HCT116 (cell line): ENCODE measurements at regions not wholly inside any gene's neighbourhood (a gene's known extent, or its start where the extent isn't known, plus 50 kb on each side); places are given as distances from the start of the nearest gene placed in this dataset.

Experiments used
- ATAC-seq: fragments of 200-7000 bp; cut with Tn5 transposase; 2 replicates; pipeline ENCODE4 v1.9.1; 2020; ENCODE audit warnings: mild to moderate bottlenecking, moderate library complexity
- BruUV-seq: library from RNA; stranded (reverse); fragments of 400-500 nt; replicated peaks from 2 replicates; lab custom pipeline; 2021; lab: Mats Ljungman, UMichigan
- CTCF ChIA-PET: fragments of 300-600 bp; sonication (Branson Sonifier 250); formaldehyde crosslinking; loops from one replicate; lab custom pipeline; 2021; ENCODE audit warnings: antibody characterized with exemption; lab: Charles Lee
- POLR2A ChIA-PET: fragments of 300-600, 350-600 bp; sonication (Branson Sonifier 250); formaldehyde crosslinking; loops from one replicate; lab custom pipeline; 2021; ENCODE audit warnings: antibody characterized with exemption; lab: Charles Lee
- RAD21 ChIA-PET, 2 experiments: fragments of 300-600 bp; sonication (Branson Sonifier 250); formaldehyde crosslinking; loops; one replicate each; lab custom pipeline; 2023; ENCODE audit warnings: low total read pairs in 2 of 2; ENCODE audit not compliant: uncharacterized antibody in 2 of 2, unreplicated experiment in 2 of 2, low non-redundant PET in 1 of 2; lab: Charles Lee
- DNase-seq: peaks from one replicate; pipeline ENCODE4 v3.0.0-alpha.2; 2010; ENCODE audit warnings: low read depth, low spot score
- H2AFZ ChIP-seq: fragments of 200-600 bp; shearing (Covaris generic), sonication (generic); 2 replicates; pipeline ENCODE4 v1.6.1; 2017; ENCODE audit warnings: low read depth, mixed run types, mixed read lengths, antibody characterized with exemption, low read length; ENCODE audit not compliant: poor library complexity, severe bottlenecking
- H3K27ac ChIP-seq: 2 replicates; pipeline ENCODE4 v1.5.1; 2012; ENCODE audit warnings: low read depth, low read length
- H3K27me3 ChIP-seq: fragments of 200-600 bp; sonication (generic); 2 replicates; pipeline ENCODE4 v1.6.1; 2016; ENCODE audit warnings: mixed run types, low read length, mixed read lengths; ENCODE audit not compliant: insufficient read depth
- H3K36me3 ChIP-seq, 2 experiments: fragments of 200-500 bp in 1 of 2; fragments of 200-600 bp in 1 of 2; sonication (Bioruptor generic) in 1 of 2; sonication (generic) in 1 of 2; 2 replicates each; pipeline versions ENCODE4 v1.5.1 to v1.6.1; 2014 to 2016; ENCODE audit warnings: low read length in 2 of 2, inconsistent platforms in 1 of 2, mixed read lengths in 1 of 2, mixed run types in 1 of 2; ENCODE audit not compliant: insufficient read depth in 2 of 2, control insufficient read depth in 1 of 2
- H3K4me1 ChIP-seq, 2 experiments: fragments of 200-600 bp in 1 of 2; sonication (generic) in 1 of 2; 2 replicates each; pipeline versions ENCODE4 v1.5.1 to v1.6.1; 2012 to 2017; ENCODE audit warnings: low read length in 2 of 2, inconsistent platforms in 1 of 2, mild to moderate bottlenecking in 1 of 2, mixed read lengths in 1 of 2, mixed run types in 1 of 2, moderate library complexity in 1 of 2; ENCODE audit not compliant: insufficient read depth in 2 of 2, control insufficient read depth in 1 of 2
- H3K4me2 ChIP-seq: fragments of 200-600 bp; sonication (generic); 2 replicates; pipeline ENCODE4 v1.6.1; 2017; ENCODE audit warnings: mixed run types, low read length, mixed read lengths
- H3K4me3 ChIP-seq, 2 experiments: fragments of 200-600 bp in 1 of 2; sonication (generic) in 1 of 2; replicated peaks in 1 of 2; 2 replicates each; pipeline ENCODE4 v1.5.1; 2011 to 2016; ENCODE audit warnings: low read length in 2 of 2, control low read depth in 1 of 2, low read depth in 1 of 2, mild to moderate bottlenecking in 1 of 2, mixed read lengths in 1 of 2, mixed run types in 1 of 2
- H3K79me2 ChIP-seq: fragments of 200-600 bp; sonication (generic); 2 replicates; pipeline ENCODE4 v1.6.1; 2017; ENCODE audit warnings: mild to moderate bottlenecking, mixed run types, low read length, moderate library complexity, mixed read lengths; ENCODE audit not compliant: insufficient read depth
- H3K9ac ChIP-seq: fragments of 200-600 bp; sonication (generic); 2 replicates; pipeline ENCODE4 v1.6.1; 2016; ENCODE audit warnings: low read length, mixed read lengths
- H3K9me2 ChIP-seq: fragments of 200-600 bp; sonication (generic), shearing (Covaris generic); 2 replicates; pipeline ENCODE4 v1.6.1; 2017; ENCODE audit warnings: mixed run types, mild to moderate bottlenecking, moderate library complexity; ENCODE audit not compliant: insufficient read depth
- H3K9me3 ChIP-seq, 2 experiments: fragments of 200-500 bp in 1 of 2; fragments of 200-600 bp in 1 of 2; sonication (Bioruptor generic) in 1 of 2; sonication (generic) in 1 of 2; 2 replicates each; pipeline ENCODE4 v1.6.1; 2014 to 2017; ENCODE audit warnings: low read length in 2 of 2, mixed read lengths in 2 of 2, inconsistent platforms in 1 of 2, low read depth in 1 of 2, mild to moderate bottlenecking in 1 of 2, mixed run types in 1 of 2, moderate library complexity in 1 of 2; ENCODE audit not compliant: control insufficient read depth in 1 of 2, insufficient read depth in 1 of 2
- H4K20me1 ChIP-seq: fragments of 200-600 bp; sonication (generic), shearing (Covaris generic); 2 replicates; pipeline ENCODE4 v1.6.1; 2017; ENCODE audit warnings: mixed run types, mild to moderate bottlenecking, moderate library complexity; ENCODE audit not compliant: insufficient read depth
- CBX3 ChIP-seq: IDR thresholded peaks from 2 replicates; pipeline ENCODE4 v1.6.1; 2012; ENCODE audit warnings: low read depth
- CTCF ChIP-seq, 3 experiments: fragments of 200-600 bp in 1 of 3; sonication (generic) in 1 of 3; IDR thresholded peaks in 2 of 3; conservative IDR thresholded peaks in 1 of 3; 2 replicates each; pipeline ENCODE4 v1.5.1; 2012 to 2017; ENCODE audit warnings: low read depth in 2 of 3, low read length in 2 of 3, antibody characterized with exemption in 1 of 3, borderline replicate concordance in 1 of 3, control low read depth in 1 of 3, mild to moderate bottlenecking in 1 of 3, mixed read lengths in 1 of 3, mixed run types in 1 of 3, moderate library complexity in 1 of 3; ENCODE audit not compliant: insufficient read depth in 1 of 3
- EZH2phosphoT487 ChIP-seq: fragments of 200-600 bp; IDR thresholded peaks from 2 replicates; pipeline ENCODE4 v1.6.1; 2018; ENCODE audit warnings: antibody characterized with exemption, borderline replicate concordance
- TCF7L2 ChIP-seq: IDR thresholded peaks from 2 replicates; pipeline ENCODE4 v1.7.0; 2011; ENCODE audit warnings: borderline replicate concordance, inconsistent platforms; ENCODE audit not compliant: insufficient read depth, insufficient read length; ENCODE audit errors: extremely low read depth
- ZFX ChIP-seq: fragments of 450-650 bp; IDR thresholded peaks from 2 replicates; pipeline ENCODE4 v1.6.1; 2017
- intact Hi-C: fragments of 100-400 bp; cut with micrococcal nuclease; formaldehyde crosslinking; loops from 2 replicates; pipeline ENCODE4 v1.10.0; 2022

DNA sequence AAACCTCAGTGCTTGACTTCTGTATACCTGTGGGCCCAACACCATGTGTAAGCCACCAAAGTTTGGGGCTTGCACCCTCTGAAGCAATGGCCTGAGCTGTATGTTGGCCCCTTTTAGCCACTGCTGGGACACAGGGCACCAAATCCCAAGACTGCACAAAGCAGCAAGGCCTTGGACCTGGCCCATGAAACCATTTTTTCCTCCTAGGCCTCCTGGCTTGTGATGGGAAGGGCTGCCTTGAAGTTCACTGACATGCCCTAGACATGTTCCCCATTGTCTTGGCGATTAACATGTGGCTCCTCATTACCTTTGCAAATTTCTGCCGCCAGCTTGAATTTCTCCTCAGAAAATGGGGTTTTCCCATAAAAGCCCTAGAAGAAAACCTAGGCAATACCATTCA lies 345.5 kb downstream of the MLLT3 start (continued):
- TF ChIP-seq CTCF (IDR thresholded peaks at IDR 0.05 in 2 of 3, conservative IDR thresholded peaks at IDR 0.05 in 1 of 3; ENCODE audit: borderline replicate concordance in 1 of 3, insufficient read depth in 1 of 3, low read depth in 2 of 3, low read length in 2 of 3) (no peak), TCF7L2 (no peak)
- TF ChIP-seq, all 23 proteins: peak for 0

GRCh38 chr9:20271723-20272122 lies 350.6 kb downstream of the MLLT3 start:
- Histone ChIP-seq H3K4me2 (no peak overlapping the region), H3K4me3 (no peak overlapping the region), H3K27me3 (0 out of 2 replicates have a peak, but pooled peaks cover 5% of the 10 kb centered on the region), H3K9me2 (no peaks in the 10 kb centered on the region), H4K20me1 (no peaks in the 10 kb centered on the region), H3K27ac (no peak overlapping the region), H3K4me1 (no peaks in the 10 kb centered on the region), H3K9ac (no peak overlapping the region), H2AFZ (no peak overlapping the region), H3K79me2 (no peaks in the 10 kb centered on the region), H3K36me3 (no peaks in the 10 kb centered on the region), H3K9me3 (no peaks in the 10 kb centered on the region)
- intact Hi-C loops = no loop called here
- ChIA-PET POLR2A (no interaction called here), RAD21 (no interaction called here), CTCF (no interaction called here)
- DNase-seq = no peak
- BruUV-seq = no TSS peak
- no peak for TF ChIP-seq EZH2phosphoT487
- TF ChIP-seq CBX3 = no peak
- TF ChIP-seq CTCF (IDR thresholded peaks at IDR 0.05 in 2 of 3, conservative IDR thresholded peaks at IDR 0.05 in 1 of 3; ENCODE audit: borderline replicate concordance in 1 of 3, insufficient read depth in 1 of 3, low read depth in 2 of 3, low read length in 2 of 3) = peak in 1 of 3 experiments; percentile 22; a peak in 1 of 6 replicates
- no peak for TF ChIP-seq ZFX
- ATAC-seq = no peak
